GM12874 (cell line): ENCODE measurements at regions not wholly inside any gene's neighbourhood (a gene's known extent, or its start where the extent isn't known, plus 50 kb on each side); places are given as distances from the start of the nearest gene placed in this dataset.

Experiments
- CTCF ChIP-seq: IDR thresholded peaks from 2 replicates; pipeline ENCODE4 v1.5.1; 2011; ENCODE audit warnings: low read depth, mild to moderate bottlenecking, control low read depth, low read length, moderate library complexity; ENCODE audit not compliant: insufficient read depth

- TF ChIP-seq CTCF, result no peak
These were observed 371.9 kb upstream of the RARB start for GRCh38 chr3:25056036-25056755.

DNA sequence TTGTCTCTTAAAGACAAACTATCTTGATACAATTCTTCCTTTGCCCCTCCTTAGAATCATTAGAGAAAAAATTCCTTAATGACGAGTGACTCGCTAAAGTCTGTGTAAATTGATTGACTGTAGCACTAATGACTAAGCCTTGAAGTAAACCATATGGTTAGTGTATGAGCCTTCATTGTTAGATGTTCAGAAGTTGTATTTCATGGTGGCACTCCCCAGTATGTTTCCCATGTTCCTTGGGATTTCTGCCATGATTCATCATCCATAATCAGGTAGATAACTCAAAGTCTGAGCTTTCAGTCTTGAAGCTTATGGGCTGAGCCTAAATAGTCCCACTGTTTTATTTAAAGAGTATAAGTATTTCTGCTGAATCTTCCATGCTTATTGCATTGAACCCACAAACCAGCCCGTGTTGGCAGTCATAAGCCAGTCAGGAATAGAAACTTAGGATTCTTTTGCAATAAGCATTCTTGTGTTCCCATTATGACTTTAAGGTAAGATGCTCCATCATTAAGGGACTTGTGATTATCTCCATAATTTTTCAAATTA is 371.2 kb upstream of the RARB start:
- TF ChIP-seq CTCF, result no peak

GRCh38 chr3:25057379-25057778 is 370.7 kb upstream of the RARB start:
- TF ChIP-seq CTCF, result no peak

DNA sequence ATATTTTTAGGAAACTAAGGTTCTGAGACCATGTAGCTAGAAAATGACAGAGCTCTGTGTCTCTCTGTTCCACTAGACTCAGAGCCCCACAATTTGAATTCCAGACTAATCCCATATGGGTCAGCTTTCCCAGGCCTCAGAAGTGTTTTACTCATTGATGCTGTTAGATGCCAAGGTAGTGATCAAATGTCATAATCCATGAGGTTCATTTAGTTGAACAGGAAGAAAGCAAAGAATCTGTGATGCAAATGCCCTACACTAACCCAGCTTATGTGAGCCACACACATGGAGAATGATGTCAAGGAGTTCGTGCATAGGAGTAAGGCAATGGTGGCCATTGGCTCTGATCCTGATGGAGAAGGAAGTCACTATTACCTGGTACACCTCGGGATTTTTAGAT is 363.4 kb upstream of the RARB start:
- TF ChIP-seq CTCF, result no peak

- no peak for TF ChIP-seq CTCF
These were observed 358.1 kb upstream of the RARB start for GRCh38 chr3:25069970-25070369.

DNA sequence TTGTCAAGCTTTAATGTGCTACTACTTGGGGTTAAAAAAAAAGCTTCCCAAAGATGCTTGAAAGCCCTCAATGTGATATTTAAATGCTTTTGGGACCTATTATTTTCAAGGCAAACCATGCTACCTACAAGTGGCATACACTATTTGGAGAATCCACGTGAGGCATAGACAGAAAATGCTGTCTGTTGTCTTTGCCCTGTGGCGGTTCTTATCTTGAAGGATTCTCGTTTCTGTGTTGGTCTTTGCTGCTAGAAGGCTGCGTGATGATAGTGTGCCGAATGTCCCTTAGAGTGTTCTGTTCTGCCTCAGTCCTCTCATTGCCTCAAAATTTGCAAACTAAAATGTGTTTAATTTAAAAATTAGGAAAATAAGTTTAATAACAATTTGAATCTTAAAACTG is 356.2 kb upstream of the RARB start:
- TF ChIP-seq CTCF, result no peak

DNA sequence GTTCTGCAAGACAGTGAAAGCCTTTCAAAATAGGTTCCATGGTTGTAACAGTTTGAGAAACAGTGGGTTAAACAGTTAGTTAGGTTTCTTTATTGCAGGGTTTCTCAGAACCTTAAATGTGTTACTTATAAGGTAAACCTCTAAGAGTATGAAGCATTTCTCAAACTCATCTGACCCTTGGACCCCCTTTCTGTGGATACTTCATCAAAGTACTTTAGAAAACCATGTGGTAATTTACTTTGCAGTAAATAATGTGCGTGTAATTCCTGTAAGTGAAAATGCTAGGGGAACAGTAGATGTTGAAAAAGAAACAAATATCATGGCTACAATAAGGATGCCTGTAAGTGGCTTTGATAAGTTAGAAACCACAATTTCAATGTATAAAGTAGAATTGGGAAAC is 354.6 kb upstream of the RARB start:
- TF ChIP-seq CTCF, result no peak
